Liver (tissue), 8 donors: ENCODE measurements at regions not wholly inside any gene's neighbourhood (a gene's known extent, or its start where the extent isn't known, plus 50 kb on each side); places are given as distances from the start of the nearest gene placed in this dataset.

Experiments
- DNase-seq: peaks from one replicate; pipeline ENCODE4 v3.0.0-alpha.2; 2017; ENCODE audit warnings: low spot score
- H3K27ac ChIP-seq, 2 donors: one replicate each; pipeline ENCODE4 v1.7.0; 2013; ENCODE audit warnings: inconsistent platforms in 2 of 2, low read length in 2 of 2, control low read depth in 1 of 2, low read depth in 1 of 2, mild to moderate bottlenecking in 1 of 2
- H3K27me3 ChIP-seq, 4 donors: one replicate each; pipeline versions ENCODE4 v1.6.1 to v1.7.0; 2013; ENCODE audit warnings: low read length in 3 of 4, inconsistent platforms in 1 of 4, mild to moderate bottlenecking in 1 of 4, moderate library complexity in 1 of 4; ENCODE audit not compliant: control insufficient read depth in 4 of 4, insufficient read depth in 4 of 4
- H3K36me3 ChIP-seq, 4 donors: one replicate each; pipeline versions ENCODE4 v1.6.1 to v1.7.0; 2013; ENCODE audit warnings: low read length in 3 of 4, mild to moderate bottlenecking in 3 of 4, low read depth in 1 of 4, moderate library complexity in 1 of 4; ENCODE audit not compliant: control insufficient read depth in 4 of 4, insufficient read depth in 3 of 4
- H3K4me1 ChIP-seq, 4 donors: one replicate each; pipeline versions ENCODE4 v1.6.1 to v1.7.0; 2013; ENCODE audit warnings: low read length in 3 of 4, mild to moderate bottlenecking in 3 of 4, moderate library complexity in 1 of 4; ENCODE audit not compliant: control insufficient read depth in 4 of 4, insufficient read depth in 4 of 4
- H3K4me3 ChIP-seq, 3 donors: one replicate each; pipeline versions ENCODE4 v1.6.1 to v1.7.0; 2013; ENCODE audit warnings: low read length in 3 of 3, control low read depth in 1 of 3, low read depth in 1 of 3, mild to moderate bottlenecking in 1 of 3
- H3K9ac ChIP-seq, 2 donors: one replicate each; pipeline ENCODE4 v1.7.0; 2013; ENCODE audit warnings: low read length in 2 of 2, mild to moderate bottlenecking in 2 of 2, moderate library complexity in 2 of 2, control low read depth in 1 of 2, low read depth in 1 of 2
- H3K9me3 ChIP-seq, 4 donors: one replicate each; pipeline versions ENCODE4 v1.6.1 to v1.7.0; 2013; ENCODE audit warnings: low read length in 3 of 4; ENCODE audit not compliant: control insufficient read depth in 4 of 4
- ATF3 ChIP-seq: IDR thresholded peaks from 2 replicates; pipeline ENCODE4 v1.6.1; 2016; ENCODE audit warnings: antibody characterized with exemption
- EGR1 ChIP-seq, 2 donors: IDR thresholded peaks; 2 replicates each; pipeline ENCODE4 v1.6.1; 2016 to 2018; ENCODE audit warnings: antibody characterized with exemption in 2 of 2, low read depth in 2 of 2
- FOXA1 ChIP-seq: IDR thresholded peaks from 2 replicates; pipeline ENCODE4 v1.6.1; 2016; ENCODE audit warnings: antibody characterized with exemption
- FOXA2 ChIP-seq: IDR thresholded peaks from 2 replicates; pipeline ENCODE4 v1.6.1; 2016; ENCODE audit warnings: antibody characterized with exemption
- GABPA ChIP-seq, 2 donors: IDR thresholded peaks in 1 of 2; conservative IDR thresholded peaks in 1 of 2; 2 replicates each; pipeline ENCODE4 v1.6.1; 2016; ENCODE audit warnings: antibody characterized with exemption in 2 of 2, mild to moderate bottlenecking in 1 of 2, moderate library complexity in 1 of 2
- HNF4A ChIP-seq, 2 donors: conservative IDR thresholded peaks; 2 replicates each; pipeline ENCODE4 v1.6.1; 2016; ENCODE audit warnings: antibody characterized with exemption in 2 of 2, mild to moderate bottlenecking in 2 of 2
- HNF4G ChIP-seq: IDR thresholded peaks from 2 replicates; pipeline ENCODE4 v1.6.1; 2016; ENCODE audit warnings: antibody characterized with exemption
- JUND ChIP-seq, 2 donors: IDR thresholded peaks; 2 replicates each; pipeline ENCODE4 v1.6.1; 2016; ENCODE audit warnings: antibody characterized with exemption in 2 of 2
- MAX ChIP-seq: IDR thresholded peaks from 2 replicates; pipeline ENCODE4 v1.6.1; 2016; ENCODE audit warnings: antibody characterized with exemption
- RAD21 ChIP-seq, 2 donors: IDR thresholded peaks; 2 replicates each; pipeline ENCODE4 v1.6.1; 2016; ENCODE audit warnings: antibody characterized with exemption in 2 of 2, mild to moderate bottlenecking in 2 of 2
- RXRA ChIP-seq, 2 donors: IDR thresholded peaks; 2 replicates each; pipeline ENCODE4 v1.6.1; 2017 to 2018; ENCODE audit warnings: antibody characterized with exemption in 2 of 2, mild to moderate bottlenecking in 1 of 2
- SP1 ChIP-seq: IDR thresholded peaks from 2 replicates; pipeline ENCODE4 v1.6.1; 2018; ENCODE audit warnings: antibody characterized with exemption, mild to moderate bottlenecking
- YY1 ChIP-seq: IDR thresholded peaks from 2 replicates; pipeline ENCODE4 v1.6.1; 2016; ENCODE audit warnings: antibody characterized with exemption, mild to moderate bottlenecking
- WGBS: extraction: QIAGEN DNeasy Blood & Tissue Kit; methylation state at CpG from one replicate; pipeline ENCODE4 v1.1.7; 2013; 5-methylcytosine and 5-hydroxymethylcytosine counted together
- TF ChIP-seq, protein P1 (sequence below): fragments of 150-350 bp; IDR thresholded peaks from 2 replicates; pipeline ENCODE4 v1.5.1; 2017; ENCODE audit warnings: improper control_type of control experiment, low read depth, low read length; ENCODE audit not compliant: missing input control
- TF ChIP-seq, protein P2 (sequence below): IDR thresholded peaks from 2 replicates; pipeline ENCODE4 v1.6.1; 2016; ENCODE audit warnings: antibody characterized with exemption
- TF ChIP-seq, protein P3 (sequence below): IDR thresholded peaks from 2 replicates; pipeline ENCODE4 v1.6.1; 2016; ENCODE audit warnings: antibody characterized with exemption, mild to moderate bottlenecking
- donor health status: healthy.
- donor health status: healthy.
- donor health status: healthy.
- donor health status: healthy.
- donor health status: healthy.

DNA sequence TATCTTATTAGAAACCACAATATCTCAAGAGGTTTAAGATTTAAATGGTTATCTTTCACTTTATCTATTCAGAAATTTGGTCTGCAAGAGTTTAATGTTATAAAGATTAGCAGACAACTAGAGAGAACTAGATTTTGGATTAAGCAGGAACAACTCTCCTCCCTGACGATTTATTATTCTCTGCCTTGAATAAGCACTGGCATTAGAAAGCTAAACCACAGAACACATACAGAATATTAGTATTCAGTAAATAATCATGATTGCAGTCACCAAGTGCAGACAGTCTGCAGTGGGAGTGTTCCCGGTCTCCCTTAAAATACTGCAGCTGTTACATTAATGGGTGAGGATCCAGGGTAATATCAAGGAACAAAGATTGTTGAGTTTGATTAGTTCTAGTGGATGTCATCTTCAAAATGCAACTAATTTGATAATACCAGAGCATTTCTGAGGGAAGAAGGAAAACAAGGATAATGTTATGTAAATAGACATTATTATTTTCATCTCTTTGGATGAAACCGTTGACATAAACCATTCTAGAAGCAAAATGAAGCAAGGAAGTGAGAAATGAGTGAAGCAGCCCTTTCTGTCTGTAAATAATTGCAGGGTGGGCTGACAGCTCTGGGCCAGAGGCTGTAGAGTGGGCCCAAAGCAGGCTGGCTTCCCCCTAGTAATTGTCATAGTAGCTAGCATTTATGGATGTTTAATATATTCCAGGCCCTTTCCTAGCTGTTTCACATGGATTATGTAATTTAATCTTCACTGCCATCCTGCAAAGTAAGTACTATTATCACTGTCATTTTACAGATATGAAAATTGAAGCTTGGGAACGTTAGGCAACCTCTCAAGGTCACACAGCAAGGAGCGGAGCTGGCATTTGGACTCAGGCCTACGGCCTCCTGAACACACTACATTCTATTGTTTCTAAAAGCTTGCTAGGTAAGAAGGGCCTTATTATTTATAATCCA is 79.4 kb downstream of the DYRK2 start:
- TF ChIP-seq EGR1 (IDR thresholded peaks at IDR 0.05; ENCODE audit: low read depth in 2 of 2) (no peak), JUND (IDR thresholded peaks at IDR 0.05) (no peak), RXRA (IDR thresholded peaks at IDR 0.05) (no peak), MAX (no peak), ATF3 (no peak), HNF4G (no peak), HNF4A (conservative IDR thresholded peaks at IDR 0.05) (no peak), FOXA1 (no peak), GABPA (IDR thresholded peaks at IDR 0.05 in 1 of 2, conservative IDR thresholded peaks at IDR 0.05 in 1 of 2) (no peak), FOXA2 (no peak)
- TF ChIP-seq, protein P1, sequence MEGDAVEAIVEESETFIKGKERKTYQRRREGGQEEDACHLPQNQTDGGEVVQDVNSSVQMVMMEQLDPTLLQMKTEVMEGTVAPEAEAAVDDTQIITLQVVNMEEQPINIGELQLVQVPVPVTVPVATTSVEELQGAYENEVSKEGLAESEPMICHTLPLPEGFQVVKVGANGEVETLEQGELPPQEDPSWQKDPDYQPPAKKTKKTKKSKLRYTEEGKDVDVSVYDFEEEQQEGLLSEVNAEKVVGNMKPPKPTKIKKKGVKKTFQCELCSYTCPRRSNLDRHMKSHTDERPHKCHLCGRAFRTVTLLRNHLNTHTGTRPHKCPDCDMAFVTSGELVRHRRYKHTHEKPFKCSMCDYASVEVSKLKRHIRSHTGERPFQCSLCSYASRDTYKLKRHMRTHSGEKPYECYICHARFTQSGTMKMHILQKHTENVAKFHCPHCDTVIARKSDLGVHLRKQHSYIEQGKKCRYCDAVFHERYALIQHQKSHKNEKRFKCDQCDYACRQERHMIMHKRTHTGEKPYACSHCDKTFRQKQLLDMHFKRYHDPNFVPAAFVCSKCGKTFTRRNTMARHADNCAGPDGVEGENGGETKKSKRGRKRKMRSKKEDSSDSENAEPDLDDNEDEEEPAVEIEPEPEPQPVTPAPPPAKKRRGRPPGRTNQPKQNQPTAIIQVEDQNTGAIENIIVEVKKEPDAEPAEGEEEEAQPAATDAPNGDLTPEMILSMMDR: no peak
- TF ChIP-seq, protein P2, sequence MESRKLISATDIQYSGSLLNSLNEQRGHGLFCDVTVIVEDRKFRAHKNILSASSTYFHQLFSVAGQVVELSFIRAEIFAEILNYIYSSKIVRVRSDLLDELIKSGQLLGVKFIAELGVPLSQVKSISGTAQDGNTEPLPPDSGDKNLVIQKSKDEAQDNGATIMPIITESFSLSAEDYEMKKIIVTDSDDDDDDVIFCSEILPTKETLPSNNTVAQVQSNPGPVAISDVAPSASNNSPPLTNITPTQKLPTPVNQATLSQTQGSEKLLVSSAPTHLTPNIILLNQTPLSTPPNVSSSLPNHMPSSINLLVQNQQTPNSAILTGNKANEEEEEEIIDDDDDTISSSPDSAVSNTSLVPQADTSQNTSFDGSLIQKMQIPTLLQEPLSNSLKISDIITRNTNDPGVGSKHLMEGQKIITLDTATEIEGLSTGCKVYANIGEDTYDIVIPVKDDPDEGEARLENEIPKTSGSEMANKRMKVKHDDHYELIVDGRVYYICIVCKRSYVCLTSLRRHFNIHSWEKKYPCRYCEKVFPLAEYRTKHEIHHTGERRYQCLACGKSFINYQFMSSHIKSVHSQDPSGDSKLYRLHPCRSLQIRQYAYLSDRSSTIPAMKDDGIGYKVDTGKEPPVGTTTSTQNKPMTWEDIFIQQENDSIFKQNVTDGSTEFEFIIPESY: no peak
- DNase-seq: no peak
- Histone ChIP-seq H3K27me3 (no peaks in the 10 kb centered on the region), H3K4me3 (no peak overlapping the region), H3K27ac (no peak overlapping the region), H3K36me3 (no peaks in the 10 kb centered on the region), H3K9ac (no peak overlapping the region), H3K4me1 (no peaks in the 10 kb centered on the region), H3K9me3 (no peaks in the 10 kb centered on the region)
- 80% methylated on average over 6 of the region's 6 CpGs for WGBS

DNA sequence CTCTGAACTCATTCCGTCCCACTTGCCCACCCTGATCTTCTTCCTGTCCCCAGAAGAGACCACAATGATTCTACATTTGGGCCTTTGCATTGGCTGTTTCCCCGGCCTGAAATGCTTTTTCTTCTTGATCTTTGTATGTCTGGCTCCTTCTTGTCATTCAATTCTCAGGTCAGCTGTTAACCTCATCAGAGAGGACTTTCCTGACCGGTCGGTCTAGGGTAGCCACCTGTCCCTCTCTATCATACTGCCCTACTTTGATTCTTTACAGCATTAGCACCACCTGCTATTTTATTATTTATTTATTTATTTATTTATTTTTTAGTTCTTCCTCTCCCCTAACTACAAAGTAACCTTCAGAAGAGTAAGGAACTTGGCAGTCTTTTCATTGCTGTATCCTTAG is 84.3 kb downstream of the DYRK2 start:
- Histone ChIP-seq H3K4me3 (no peak overlapping the region), H3K27me3 (no peaks in the 10 kb centered on the region), H3K27ac (no peak overlapping the region), H3K36me3 (no peaks in the 10 kb centered on the region), H3K4me1 (no peaks in the 10 kb centered on the region), H3K9ac (no peak overlapping the region), H3K9me3 (no peaks in the 10 kb centered on the region)
- TF ChIP-seq, protein P3, sequence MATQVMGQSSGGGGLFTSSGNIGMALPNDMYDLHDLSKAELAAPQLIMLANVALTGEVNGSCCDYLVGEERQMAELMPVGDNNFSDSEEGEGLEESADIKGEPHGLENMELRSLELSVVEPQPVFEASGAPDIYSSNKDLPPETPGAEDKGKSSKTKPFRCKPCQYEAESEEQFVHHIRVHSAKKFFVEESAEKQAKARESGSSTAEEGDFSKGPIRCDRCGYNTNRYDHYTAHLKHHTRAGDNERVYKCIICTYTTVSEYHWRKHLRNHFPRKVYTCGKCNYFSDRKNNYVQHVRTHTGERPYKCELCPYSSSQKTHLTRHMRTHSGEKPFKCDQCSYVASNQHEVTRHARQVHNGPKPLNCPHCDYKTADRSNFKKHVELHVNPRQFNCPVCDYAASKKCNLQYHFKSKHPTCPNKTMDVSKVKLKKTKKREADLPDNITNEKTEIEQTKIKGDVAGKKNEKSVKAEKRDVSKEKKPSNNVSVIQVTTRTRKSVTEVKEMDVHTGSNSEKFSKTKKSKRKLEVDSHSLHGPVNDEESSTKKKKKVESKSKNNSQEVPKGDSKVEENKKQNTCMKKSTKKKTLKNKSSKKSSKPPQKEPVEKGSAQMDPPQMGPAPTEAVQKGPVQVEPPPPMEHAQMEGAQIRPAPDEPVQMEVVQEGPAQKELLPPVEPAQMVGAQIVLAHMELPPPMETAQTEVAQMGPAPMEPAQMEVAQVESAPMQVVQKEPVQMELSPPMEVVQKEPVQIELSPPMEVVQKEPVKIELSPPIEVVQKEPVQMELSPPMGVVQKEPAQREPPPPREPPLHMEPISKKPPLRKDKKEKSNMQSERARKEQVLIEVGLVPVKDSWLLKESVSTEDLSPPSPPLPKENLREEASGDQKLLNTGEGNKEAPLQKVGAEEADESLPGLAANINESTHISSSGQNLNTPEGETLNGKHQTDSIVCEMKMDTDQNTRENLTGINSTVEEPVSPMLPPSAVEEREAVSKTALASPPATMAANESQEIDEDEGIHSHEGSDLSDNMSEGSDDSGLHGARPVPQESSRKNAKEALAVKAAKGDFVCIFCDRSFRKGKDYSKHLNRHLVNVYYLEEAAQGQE: no peak
- no peak for TF ChIP-seq EGR1 (IDR thresholded peaks at IDR 0.05; ENCODE audit: low read depth in 2 of 2)
- no peak for TF ChIP-seq SP1
- no peak for TF ChIP-seq HNF4G
- no peak for TF ChIP-seq RAD21 (IDR thresholded peaks at IDR 0.05)
- TF ChIP-seq FOXA1: no peak
- no peak for TF ChIP-seq YY1
- DNase-seq: no peak
- WGBS: 97% methylated on average over 4 of the region's 4 CpGs
